ENCODE measurements at regions not wholly inside any gene's neighbourhood (a gene's known extent, or its start where the extent isn't known, plus 50 kb on each side); places are given as distances from the start of the nearest gene placed in this dataset.

- TF ChIP-seq RAD21 (IDR thresholded peaks at IDR 0.05) (no peak), CTCF (IDR thresholded peaks at IDR 0.05; ENCODE audit: low read depth, low read length, missing input control) (no peak), REST (IDR thresholded peaks at IDR 0.05) (no peak), GABPA (IDR thresholded peaks at IDR 0.05 in 1 of 2, conservative IDR thresholded peaks at IDR 0.05 in 1 of 2) (no peak), MAX (IDR thresholded peaks at IDR 0.05) (no peak)
Observed at GRCh38 chr2:8555543-8555942, 126.3 kb upstream of the ID2 start.
